H9 (cell line): ENCODE measurements at regions not wholly inside any gene's neighbourhood (a gene's known extent, or its start where the extent isn't known, plus 50 kb on each side); places are given as distances from the start of the nearest gene placed in this dataset.

Source experiments
- DNase-seq: peaks from one replicate; pipeline ENCODE4 v3.0.0-alpha.2; 2017
- H2AFZ ChIP-seq: one replicate; pipeline ENCODE4 v1.6.1; 2013; ENCODE audit warnings: mild to moderate bottlenecking, low read length, control low read depth, moderate library complexity
- H2AK5ac ChIP-seq: 2 replicates; pipeline ENCODE4 v1.6.1; 2013; ENCODE audit warnings: low read length, control low read depth, mixed read lengths; ENCODE audit not compliant: insufficient read length
- H2BK120ac ChIP-seq: one replicate; pipeline ENCODE4 v1.6.1; 2013; ENCODE audit warnings: low read depth, mild to moderate bottlenecking, low read length, control low read depth, inconsistent platforms; ENCODE audit not compliant: poor library complexity, severe bottlenecking
- H2BK12ac ChIP-seq: 2 replicates; pipeline ENCODE4 v1.6.1; 2013; ENCODE audit warnings: low read length, control low read depth, mixed read lengths, low read depth; ENCODE audit not compliant: insufficient read length
- H2BK15ac ChIP-seq: 2 replicates; pipeline ENCODE4 v1.6.1; 2013; ENCODE audit warnings: low read depth, low read length, control low read depth
- H2BK20ac ChIP-seq: one replicate; pipeline ENCODE4 v1.6.1; 2013; ENCODE audit warnings: low read depth, mild to moderate bottlenecking, low read length, control low read depth, inconsistent platforms; ENCODE audit not compliant: poor library complexity, severe bottlenecking
- H2BK5ac ChIP-seq: 2 replicates; pipeline ENCODE4 v1.6.1; 2013; ENCODE audit warnings: low read length, control low read depth, mixed read lengths; ENCODE audit not compliant: insufficient read length
- H3K14ac ChIP-seq: 2 replicates; pipeline ENCODE4 v1.6.1; 2013; ENCODE audit warnings: low read length, control low read depth; ENCODE audit not compliant: insufficient read depth
- H3K18ac ChIP-seq: 2 replicates; pipeline ENCODE4 v1.6.1; 2013; ENCODE audit warnings: low read depth, mild to moderate bottlenecking, mixed read lengths, low read length, control low read depth; ENCODE audit not compliant: insufficient read length
- H3K23ac ChIP-seq: 2 replicates; pipeline ENCODE4 v1.6.1; 2013; ENCODE audit warnings: low read length, control low read depth, mixed read lengths, low read depth; ENCODE audit not compliant: insufficient read length
- H3K23me2 ChIP-seq: 2 replicates; pipeline ENCODE4 v1.6.1; 2013; ENCODE audit warnings: low read depth, mild to moderate bottlenecking, mixed read lengths, low read length, control low read depth; ENCODE audit not compliant: insufficient read length, poor library complexity, severe bottlenecking
- H3K27ac ChIP-seq: 2 replicates; pipeline ENCODE4 v1.5.1; 2013; ENCODE audit warnings: low read length, control low read depth, mixed read lengths, low read depth; ENCODE audit not compliant: insufficient read length
- H3K27me3 ChIP-seq: 2 replicates; pipeline ENCODE4 v1.6.1; 2013; ENCODE audit warnings: low read length, control low read depth, inconsistent platforms; ENCODE audit not compliant: insufficient read depth
- H3K4ac ChIP-seq: 2 replicates; pipeline ENCODE4 v1.6.1; 2013; ENCODE audit warnings: low read depth, mild to moderate bottlenecking, control low read depth, inconsistent platforms, low read length, moderate library complexity
- H3K4me1 ChIP-seq: 2 replicates; pipeline ENCODE4 v1.6.1; 2013; ENCODE audit warnings: low read length, control low read depth, inconsistent platforms; ENCODE audit not compliant: insufficient read depth
- H3K4me2 ChIP-seq: 2 replicates; pipeline ENCODE4 v1.6.1; 2013; ENCODE audit warnings: low read length, control low read depth, mixed read lengths; ENCODE audit not compliant: insufficient read length, insufficient read depth
- H3K56ac ChIP-seq: 2 replicates; pipeline ENCODE4 v1.6.1; 2013; ENCODE audit warnings: low read depth, mild to moderate bottlenecking, mixed read lengths, low read length, control low read depth; ENCODE audit not compliant: insufficient read length
- H3K79me1 ChIP-seq: 2 replicates; pipeline ENCODE4 v1.6.1; 2013; ENCODE audit warnings: low read depth, mild to moderate bottlenecking, moderate library complexity, low read length, control low read depth, inconsistent platforms; ENCODE audit not compliant: insufficient read depth, poor library complexity, severe bottlenecking
- H3K79me2 ChIP-seq: 2 replicates; pipeline ENCODE4 v1.6.1; 2013; ENCODE audit warnings: low read length, control low read depth, inconsistent platforms; ENCODE audit not compliant: insufficient read depth
- H3K9ac ChIP-seq: 2 replicates; pipeline ENCODE4 v1.6.1; 2013; ENCODE audit warnings: low read length, control low read depth, mixed read lengths; ENCODE audit not compliant: insufficient read length; ENCODE audit errors: extremely low read depth
- H3K9me3 ChIP-seq: one replicate; pipeline ENCODE4 v1.6.1; 2013; ENCODE audit warnings: low read depth, low read length, inconsistent platforms; ENCODE audit not compliant: control insufficient read depth
- H3T11ph ChIP-seq: one replicate; pipeline ENCODE4 v1.6.1; 2013; ENCODE audit warnings: mild to moderate bottlenecking, low read length, control low read depth, inconsistent platforms
- H4K20me1 ChIP-seq: one replicate; pipeline ENCODE4 v1.6.1; 2013; ENCODE audit not compliant: control insufficient read depth, insufficient read length, insufficient read depth
- H4K5ac ChIP-seq: 2 replicates; pipeline ENCODE4 v1.6.1; 2013; ENCODE audit warnings: low read depth, mild to moderate bottlenecking, mixed read lengths, low read length, control low read depth; ENCODE audit not compliant: insufficient read length
- H4K8ac ChIP-seq: replicated peaks from 2 replicates; pipeline ENCODE4 v1.6.1; 2013; ENCODE audit warnings: low read length, control low read depth, mixed read lengths, low read depth; ENCODE audit not compliant: insufficient read length
- H4K91ac ChIP-seq: 2 replicates; pipeline ENCODE4 v1.6.1; 2013; ENCODE audit warnings: low read depth, mild to moderate bottlenecking, moderate library complexity, mixed read lengths, low read length, control low read depth; ENCODE audit not compliant: insufficient read length
- H3K27ac Mint-ChIP-seq, 3 experiments: 2 replicates in 2 of 3; 3 replicates in 1 of 3; pipeline ENCODE4 v1.8.0; 2020 to 2021; ENCODE audit warnings: mixed read lengths in 3 of 3, mild to moderate bottlenecking in 1 of 3, moderate library complexity in 1 of 3
- H3K27me3 Mint-ChIP-seq: 2 replicates; pipeline ENCODE4 v1.8.0; 2021; ENCODE audit warnings: low read depth, mild to moderate bottlenecking, moderate library complexity, mixed read lengths
- H3K36me3 Mint-ChIP-seq, 3 experiments: 2 replicates in 2 of 3; 3 replicates in 1 of 3; pipeline ENCODE4 v1.8.0; 2020 to 2021; ENCODE audit warnings: low read depth in 3 of 3, mixed read lengths in 3 of 3; ENCODE audit not compliant: insufficient read depth in 1 of 3
- H3K4me1 Mint-ChIP-seq, 2 experiments: 2 replicates each; pipeline ENCODE4 v1.8.0; 2020; ENCODE audit warnings: mixed read lengths in 2 of 2
- H3K4me3 Mint-ChIP-seq, 2 experiments: 2 replicates in 1 of 2; 3 replicates in 1 of 2; pipeline ENCODE4 v1.8.0; 2020 to 2021; ENCODE audit warnings: mild to moderate bottlenecking in 2 of 2, mixed read lengths in 2 of 2, moderate library complexity in 1 of 2
- H3K9me3 Mint-ChIP-seq, 2 experiments: 2 replicates in 1 of 2; 3 replicates in 1 of 2; pipeline ENCODE4 v1.8.0; 2020; ENCODE audit warnings: mild to moderate bottlenecking in 2 of 2, mixed read lengths in 2 of 2, moderate library complexity in 1 of 2
- CTCF ChIP-seq: fragments of 200-600 bp; sonication (generic); conservative IDR thresholded peaks from 3 replicates; pipeline ENCODE4 v1.8.0; 2021; ENCODE audit warnings: antibody characterized with exemption, mild to moderate bottlenecking
- WGBS: extraction: QIAGEN DNeasy Blood & Tissue Kit; methylation state at CpG from one replicate; pipeline ENCODE4 v1.1.7; 2013; ENCODE audit warnings: missing lambda C conversion rate, low lambda C conversion rate, mixed read lengths; ENCODE audit not compliant: insufficient read length; ENCODE audit errors: extremely low coverage; 5-methylcytosine and 5-hydroxymethylcytosine counted together

GRCh38 chr9:129435291-129435690, 185.6 kb downstream of the C9orf50 start:
- H2BK12ac ChIP-seq: no peak overlapping the region
- peaks cover 11% of the 10 kb centered on the region for H3K23me2 ChIP-seq
- H4K91ac ChIP-seq: no peak overlapping the region
- H3K4ac ChIP-seq: no peak overlapping the region
- no peak overlapping the region for H2AK5ac ChIP-seq
- H3K14ac ChIP-seq: no peak overlapping the region
- H4K5ac ChIP-seq: no peak overlapping the region
- H4K20me1 ChIP-seq: no peaks in the 10 kb centered on the region
- H3K79me1 ChIP-seq: no peaks in the 10 kb centered on the region
- H2BK15ac ChIP-seq: no peak overlapping the region
- peaks cover 39% of the 10 kb centered on the region for H3K27me3 ChIP-seq
- no CpG with 5 or more reads among the region's 12 CpGs for WGBS
- H3K4me2 ChIP-seq: no peak overlapping the region
- H2BK5ac ChIP-seq: no peak overlapping the region
- H2BK20ac ChIP-seq: no peak overlapping the region
- H3K79me2 ChIP-seq: no peaks in the 10 kb centered on the region
- no peaks in the 10 kb centered on the region; the same call in 1 of the 2 replicates for H3K4me1 ChIP-seq
- H3K9ac ChIP-seq: no peak overlapping the region
- no peak overlapping the region for H2BK120ac ChIP-seq
- H4K8ac ChIP-seq: no peak overlapping the region
- no peak overlapping the region for H3K23ac ChIP-seq
- Mint-ChIP-seq H3K27ac (peak overlapping the region in 1 of 3 experiments; percentile 14; a peak in 1 of 7 replicates), H3K27me3 (peaks cover 100% of the 10 kb centered on the region), H3K4me3 (no peak overlapping the region; a peak in 1 of 5 replicates), H3K36me3 (no peaks in the 10 kb centered on the region; a peak in 1 of 7 replicates), H3K9me3 (peaks cover 6 to 12% of the 10 kb centered on the region in 2 experiments; a peak in 3 of 5 replicates), H3K4me1 (peaks cover 25 to 39% of the 10 kb centered on the region in 2 experiments)
- H3K27ac ChIP-seq: no peak overlapping the region
- no peaks in the 10 kb centered on the region for H3K9me3 ChIP-seq
- H3T11ph ChIP-seq: no peak overlapping the region
- H3K56ac ChIP-seq: no peak overlapping the region
- no peak overlapping the region for H3K18ac ChIP-seq
- H2AFZ ChIP-seq: no peak overlapping the region
- DNase-seq: no peak
- TF ChIP-seq CTCF: no peak
